Type B pancreatic cell (in vitro differentiated cells): ENCODE measurements at regions not wholly inside any gene's neighbourhood (a gene's known extent, or its start where the extent isn't known, plus 50 kb on each side); places are given as distances from the start of the nearest gene placed in this dataset.

Source experiments
- DNase-seq: peaks from one replicate; pipeline ENCODE4 v3.0.0; 2021; ENCODE audit warnings: mixed read lengths; ENCODE audit not compliant: unreplicated experiment; ENCODE audit errors: extremely low spot score
- H3K27ac Mint-ChIP-seq: 2 replicates; pipeline ENCODE4 v1.8.0; 2021; ENCODE audit warnings: mild to moderate bottlenecking, mixed read lengths
- H3K27me3 Mint-ChIP-seq: 2 replicates; pipeline ENCODE4 v1.8.0; 2021; ENCODE audit warnings: mixed read lengths
- H3K36me3 Mint-ChIP-seq: 2 replicates; pipeline ENCODE4 v1.8.0; 2021; ENCODE audit warnings: mixed read lengths
- H3K4me1 Mint-ChIP-seq: one replicate; pipeline ENCODE4 v1.8.0; 2021; ENCODE audit warnings: mixed read lengths; ENCODE audit not compliant: unreplicated experiment
- H3K4me3 Mint-ChIP-seq: 2 replicates; pipeline ENCODE4 v1.8.0; 2021; ENCODE audit warnings: mild to moderate bottlenecking, mixed read lengths
- H3K9me3 Mint-ChIP-seq: 2 replicates; pipeline ENCODE4 v1.8.0; 2021; ENCODE audit warnings: mixed read lengths
- TF ChIP-seq, protein P1 (sequence below): fragments of 200-600 bp; sonication (generic); conservative IDR thresholded peaks from 2 replicates; pipeline ENCODE4 v1.5.0; 2021; ENCODE audit warnings: antibody characterized with exemption, mild to moderate bottlenecking

DNA sequence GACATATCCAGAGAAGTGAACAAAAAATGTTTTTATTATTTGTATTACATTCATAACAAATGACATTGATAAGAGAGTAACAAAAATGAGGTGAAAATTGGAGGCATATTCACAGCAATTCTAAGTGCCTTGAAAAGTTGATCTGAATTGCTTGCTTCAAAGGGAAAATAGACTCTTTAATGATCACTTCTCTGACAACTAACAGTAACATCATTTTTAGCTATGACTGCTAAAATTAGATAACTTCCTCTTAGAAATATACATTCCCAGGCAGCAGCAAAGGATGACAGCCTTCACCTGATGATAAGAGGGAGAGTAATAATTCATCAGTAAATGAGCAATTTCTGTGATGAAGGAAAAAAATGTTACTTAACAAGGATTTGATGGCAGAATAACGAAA lies 472.5 kb downstream of the PCDH10 start:
- Mint-ChIP-seq H3K36me3 (no peaks in the 10 kb centered on the region), H3K9me3 (peaks cover 2% of the 10 kb centered on the region), H3K27ac (no peak overlapping the region), H3K27me3 (peaks cover 3% of the 10 kb centered on the region), H3K4me3 (no peak overlapping the region), H3K4me1 (peaks cover 21% of the 10 kb centered on the region)
- DNase-seq = no peak
- TF ChIP-seq, protein P1, sequence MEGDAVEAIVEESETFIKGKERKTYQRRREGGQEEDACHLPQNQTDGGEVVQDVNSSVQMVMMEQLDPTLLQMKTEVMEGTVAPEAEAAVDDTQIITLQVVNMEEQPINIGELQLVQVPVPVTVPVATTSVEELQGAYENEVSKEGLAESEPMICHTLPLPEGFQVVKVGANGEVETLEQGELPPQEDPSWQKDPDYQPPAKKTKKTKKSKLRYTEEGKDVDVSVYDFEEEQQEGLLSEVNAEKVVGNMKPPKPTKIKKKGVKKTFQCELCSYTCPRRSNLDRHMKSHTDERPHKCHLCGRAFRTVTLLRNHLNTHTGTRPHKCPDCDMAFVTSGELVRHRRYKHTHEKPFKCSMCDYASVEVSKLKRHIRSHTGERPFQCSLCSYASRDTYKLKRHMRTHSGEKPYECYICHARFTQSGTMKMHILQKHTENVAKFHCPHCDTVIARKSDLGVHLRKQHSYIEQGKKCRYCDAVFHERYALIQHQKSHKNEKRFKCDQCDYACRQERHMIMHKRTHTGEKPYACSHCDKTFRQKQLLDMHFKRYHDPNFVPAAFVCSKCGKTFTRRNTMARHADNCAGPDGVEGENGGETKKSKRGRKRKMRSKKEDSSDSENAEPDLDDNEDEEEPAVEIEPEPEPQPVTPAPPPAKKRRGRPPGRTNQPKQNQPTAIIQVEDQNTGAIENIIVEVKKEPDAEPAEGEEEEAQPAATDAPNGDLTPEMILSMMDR = no peak

DNA sequence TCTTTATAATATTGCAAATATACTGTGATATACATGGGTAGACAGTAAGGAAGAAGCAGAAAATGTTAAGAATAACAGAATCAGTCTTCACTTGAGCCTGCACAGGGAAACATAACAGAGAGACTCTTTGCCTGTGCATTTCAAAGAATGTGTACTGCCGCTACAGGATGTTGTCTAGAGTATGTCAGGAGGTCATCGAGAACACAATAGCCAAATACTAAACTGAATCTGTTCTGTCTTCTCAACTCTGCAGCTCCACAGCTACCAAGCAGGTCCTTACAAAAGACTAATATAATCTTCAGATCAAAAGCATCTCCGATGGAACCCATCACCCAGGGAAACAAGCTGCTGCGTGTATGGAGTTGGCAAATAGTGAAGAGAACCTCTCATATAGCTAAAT lies 471.5 kb downstream of the PCDH10 start:
- TF ChIP-seq, protein P1 = no peak
- peaks cover 21% of the 10 kb centered on the region for H3K4me1 Mint-ChIP-seq

DNA sequence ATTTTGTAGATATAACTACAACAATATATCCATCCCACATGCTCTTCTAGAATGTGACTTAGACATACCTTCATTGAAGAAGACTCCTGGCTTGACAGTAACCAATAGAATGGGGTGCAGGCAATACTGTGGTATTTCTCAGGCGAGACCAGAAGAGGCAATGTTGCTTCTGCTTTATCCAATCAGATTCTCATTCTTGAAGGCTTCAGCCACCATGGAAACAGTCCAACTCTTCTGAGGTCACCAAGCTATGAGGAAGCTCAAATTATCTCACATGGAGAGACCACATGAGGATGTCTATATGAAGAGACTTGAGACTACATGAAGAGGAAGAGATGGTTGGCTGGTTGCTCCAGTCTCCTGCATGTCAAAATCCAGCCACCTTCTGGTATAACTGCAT lies 469.9 kb downstream of the PCDH10 start:
- Mint-ChIP-seq H3K36me3 (no peaks in the 10 kb centered on the region), H3K4me1 (peaks cover 13% of the 10 kb centered on the region), H3K4me3 (no peak overlapping the region), H3K27ac (no peak overlapping the region), H3K27me3 (peaks cover 3% of the 10 kb centered on the region), H3K9me3 (peaks cover 7% of the 10 kb centered on the region)
- TF ChIP-seq, protein P1 = no peak
- no peak for DNase-seq

More for the DNA sequence above, 471.5 kb downstream of the PCDH10 start:
- peaks cover 7% of the 10 kb centered on the region for H3K9me3 Mint-ChIP-seq
- H3K36me3 Mint-ChIP-seq = no peaks in the 10 kb centered on the region
- H3K27me3 Mint-ChIP-seq = peaks cover 3% of the 10 kb centered on the region
- DNase-seq = no peak
- H3K4me3 Mint-ChIP-seq = no peak overlapping the region
- H3K27ac Mint-ChIP-seq = no peak overlapping the region

DNA sequence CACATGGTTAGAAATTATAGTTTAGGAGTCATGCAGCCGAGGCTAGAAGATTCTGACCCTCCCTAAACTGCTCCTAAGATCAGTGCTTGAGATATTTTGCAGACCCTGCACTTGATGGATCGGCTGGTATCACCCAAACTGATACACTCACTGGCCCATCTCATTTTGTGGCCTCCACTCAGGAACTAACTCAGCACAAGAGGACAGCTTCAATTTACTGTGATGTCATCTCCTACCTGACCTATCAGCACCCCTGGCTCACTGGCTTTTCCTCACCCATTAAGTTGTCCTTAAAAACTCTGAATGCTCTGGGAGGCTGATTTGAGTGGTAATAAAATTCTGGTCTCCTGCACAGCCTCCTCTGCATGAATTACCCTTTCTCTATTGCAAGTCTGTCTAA lies 450.9 kb downstream of the PCDH10 start:
- Mint-ChIP-seq H3K4me1 (no peaks in the 10 kb centered on the region), H3K9me3 (peaks cover 9% of the 10 kb centered on the region), H3K36me3 (no peaks in the 10 kb centered on the region), H3K4me3 (no peak overlapping the region), H3K27me3 (no peaks in the 10 kb centered on the region), H3K27ac (no peak overlapping the region)
- TF ChIP-seq, protein P1 = no peak
- no peak for DNase-seq

DNA sequence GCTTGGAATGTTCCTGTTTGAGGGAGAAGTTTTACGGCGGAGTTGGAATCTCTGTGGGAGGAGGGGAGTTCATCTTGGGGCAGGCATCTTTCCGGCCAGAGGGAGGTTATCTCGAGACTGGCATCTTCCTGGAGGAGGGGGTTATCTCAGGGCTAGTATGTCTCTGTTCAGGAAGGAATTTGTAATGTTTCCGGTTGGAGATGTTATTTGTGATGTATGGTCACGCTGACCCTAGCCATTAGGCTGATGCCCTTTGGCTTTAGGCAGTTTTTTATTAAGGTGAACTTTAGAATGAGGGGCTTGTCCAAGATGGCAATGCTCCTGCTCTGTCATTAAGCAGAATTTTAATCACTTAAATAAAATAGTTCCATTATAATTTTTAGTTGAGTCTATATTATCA lies 449.7 kb downstream of the PCDH10 start:
- Mint-ChIP-seq H3K27ac (no peak overlapping the region), H3K4me1 (no peaks in the 10 kb centered on the region), H3K9me3 (peaks cover 4% of the 10 kb centered on the region), H3K4me3 (no peak overlapping the region), H3K27me3 (no peaks in the 10 kb centered on the region), H3K36me3 (no peaks in the 10 kb centered on the region)
- TF ChIP-seq, protein P1 = no peak
- DNase-seq = no peak

DNA sequence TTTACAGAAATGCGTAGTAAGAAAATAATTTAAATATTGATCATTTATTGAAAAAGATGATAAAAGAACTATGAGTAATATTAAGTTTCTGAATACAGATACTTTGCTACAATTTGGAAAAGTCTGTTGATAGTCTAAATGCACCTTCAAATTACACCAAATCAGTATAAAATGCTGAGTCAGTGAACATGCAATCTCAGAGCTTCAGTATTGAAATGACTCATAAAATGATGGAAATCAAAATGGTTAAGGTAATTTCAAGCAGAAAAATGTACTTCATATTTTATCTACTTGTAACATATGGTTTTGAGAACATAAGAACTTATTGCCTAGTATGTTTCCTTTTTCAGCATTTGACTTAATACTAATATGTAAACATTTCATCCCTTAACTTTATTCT lies 448.2 kb downstream of the PCDH10 start:
- Mint-ChIP-seq H3K36me3 (no peaks in the 10 kb centered on the region), H3K4me3 (no peak overlapping the region)

More for the DNA sequence above, 448.2 kb downstream of the PCDH10 start:
- DNase-seq = no peak
- no peaks in the 10 kb centered on the region for H3K4me1 Mint-ChIP-seq
- TF ChIP-seq, protein P1 = no peak
- H3K27ac Mint-ChIP-seq = no peak overlapping the region
- H3K9me3 Mint-ChIP-seq = no peaks in the 10 kb centered on the region
- H3K27me3 Mint-ChIP-seq = no peaks in the 10 kb centered on the region
